ENCODE measurements at regions not wholly inside any gene's neighbourhood (a gene's known extent, or its start where the extent isn't known, plus 50 kb on each side); places are given as distances from the start of the nearest gene placed in this dataset.
"Not testable (repeated sequence)": the region's sequence is repeated elsewhere in the genome, so short reads cannot be mapped to it uniquely, and the experiment has no call there.

GRCh38 chr20:30499716-30500446 is 757.6 kb upstream of the DEFB115 start:
- not testable (repeated sequence) for H2BK120ac ChIP-seq (ENCODE audit: insufficient read depth, low read length, poor library complexity); H3K9me3 ChIP-seq (ENCODE audit: insufficient read depth, low read depth, low read length); H3K79me2 ChIP-seq (ENCODE audit: control insufficient read depth, insufficient read depth, low read length, poor library complexity); H3K27me3 ChIP-seq (ENCODE audit: insufficient read depth, low read length); DNase-seq; H4K91ac ChIP-seq (ENCODE audit: low read depth, low read length); H2BK12ac ChIP-seq (ENCODE audit: low read length); H3K9ac ChIP-seq (ENCODE audit: low read length); H3K23ac ChIP-seq (ENCODE audit: low read length); H3K18ac ChIP-seq (ENCODE audit: low read length); H3K4me3 ChIP-seq (ENCODE audit: low read depth, low read length); H3K4ac ChIP-seq (ENCODE audit: low read depth, low read length); H3K27ac ChIP-seq (ENCODE audit: low read depth, low read length); H3K36me3 ChIP-seq (ENCODE audit: control insufficient read depth in 1 of 2, insufficient read depth in 2 of 2, low read length in 2 of 2); H3K4me1 ChIP-seq (ENCODE audit: control insufficient read depth in 1 of 2, insufficient read depth in 2 of 2, low read length in 2 of 2); H3K14ac ChIP-seq (ENCODE audit: low read length); H3K79me1 ChIP-seq (ENCODE audit: low read length); H2BK5ac ChIP-seq (ENCODE audit: low read depth, low read length, poor library complexity); H2AK5ac ChIP-seq (ENCODE audit: low read length); H4K8ac ChIP-seq (ENCODE audit: low read depth, low read length)
- no CpG with 5 or more reads among the region's 26 CpGs for WGBS (ENCODE audit: extremely low coverage, insufficient coverage, insufficient read length)
- Histone ChIP-seq H3K4me2 (ENCODE audit: low read length) (peak overlapping the region; percentile 39), H4K12ac (ENCODE audit: low read depth, low read length) (peak overlapping the region; percentile 62), H2AFZ (ENCODE audit: insufficient read depth, low read length, poor library complexity) (peak overlapping the region; percentile 78)

GRCh38 chr20:30500447-30500820 is 757.0 kb upstream of the DEFB115 start:
- not testable (repeated sequence) for H3K9ac ChIP-seq (ENCODE audit: low read length); H2BK120ac ChIP-seq (ENCODE audit: insufficient read depth, low read length, poor library complexity); H3K27ac ChIP-seq (ENCODE audit: low read depth, low read length); H3K36me3 ChIP-seq (ENCODE audit: control insufficient read depth in 1 of 2, insufficient read depth in 2 of 2, low read length in 2 of 2); H4K12ac ChIP-seq (ENCODE audit: low read depth, low read length); DNase-seq; H3K4me3 ChIP-seq (ENCODE audit: low read depth, low read length); H4K91ac ChIP-seq (ENCODE audit: low read depth, low read length); H3K14ac ChIP-seq (ENCODE audit: low read length); H3K23ac ChIP-seq (ENCODE audit: low read length); H4K8ac ChIP-seq (ENCODE audit: low read depth, low read length); H3K27me3 ChIP-seq (ENCODE audit: insufficient read depth, low read length); H2AK5ac ChIP-seq (ENCODE audit: low read length); H2BK5ac ChIP-seq (ENCODE audit: low read depth, low read length, poor library complexity); H3K79me1 ChIP-seq (ENCODE audit: low read length); H3K18ac ChIP-seq (ENCODE audit: low read length); H3K4me1 ChIP-seq (ENCODE audit: control insufficient read depth in 1 of 2, insufficient read depth in 2 of 2, low read length in 2 of 2); H3K4ac ChIP-seq (ENCODE audit: low read depth, low read length); H3K79me2 ChIP-seq (ENCODE audit: control insufficient read depth, insufficient read depth, low read length, poor library complexity); H2AFZ ChIP-seq (ENCODE audit: insufficient read depth, low read length, poor library complexity); H3K9me3 ChIP-seq (ENCODE audit: insufficient read depth, low read depth, low read length); H2BK12ac ChIP-seq (ENCODE audit: low read length)
- WGBS (ENCODE audit: extremely low coverage, insufficient coverage, insufficient read length), result no CpG with 5 or more reads among the region's 11 CpGs
- H3K4me2 ChIP-seq (ENCODE audit: low read length), result peak overlapping the region; percentile 39

GRCh38 chr20:30500829-30501440 is 756.5 kb upstream of the DEFB115 start:
- H2BK12ac ChIP-seq (ENCODE audit: low read length), result no peak overlapping the region

DNA sequence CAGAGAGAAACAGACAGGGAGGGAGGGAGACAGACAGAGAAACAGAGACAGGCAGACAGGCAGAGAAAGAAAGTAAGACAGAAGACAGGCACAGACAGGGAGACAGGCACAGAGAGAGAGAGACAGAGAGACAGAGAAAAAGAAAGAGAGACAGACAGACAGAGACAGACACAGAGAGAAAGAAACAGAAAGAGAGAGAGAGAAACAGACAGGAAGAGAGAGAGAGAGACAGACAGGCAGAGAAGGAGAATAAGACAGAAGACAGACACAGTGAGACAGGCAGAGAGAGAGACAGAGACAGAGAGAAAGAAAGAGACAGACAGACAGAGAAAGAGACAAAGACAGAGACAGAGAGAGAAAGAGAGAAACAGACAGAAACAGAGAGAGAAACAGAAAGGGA is 754.8 kb upstream of the DEFB115 start:
- no peak overlapping the region for H4K91ac ChIP-seq (ENCODE audit: low read depth, low read length)
- H2BK5ac ChIP-seq (ENCODE audit: low read depth, low read length, poor library complexity), result no peak overlapping the region
- H3K4ac ChIP-seq (ENCODE audit: low read depth, low read length), result no peak overlapping the region
- no peaks in the 10 kb centered on the region for H3K79me1 ChIP-seq (ENCODE audit: low read length)
- no peak overlapping the region for H4K8ac ChIP-seq (ENCODE audit: low read depth, low read length)
- no peaks in the 10 kb centered on the region for H3K4me1 ChIP-seq (ENCODE audit: control insufficient read depth in 1 of 2, insufficient read depth in 2 of 2, low read length in 2 of 2)
- H2BK120ac ChIP-seq (ENCODE audit: insufficient read depth, low read length, poor library complexity), result no peak overlapping the region
- no peak overlapping the region for H2AFZ ChIP-seq (ENCODE audit: insufficient read depth, low read length, poor library complexity)
- H3K18ac ChIP-seq (ENCODE audit: low read length), result no peak overlapping the region
- no peak overlapping the region for H3K9ac ChIP-seq (ENCODE audit: low read length)
- no peak overlapping the region for H2AK5ac ChIP-seq (ENCODE audit: low read length)
- H4K12ac ChIP-seq (ENCODE audit: low read depth, low read length), result no peak overlapping the region
- H3K23ac ChIP-seq (ENCODE audit: low read length), result no peak overlapping the region
- H3K27ac ChIP-seq (ENCODE audit: low read depth, low read length), result no peak overlapping the region
- H3K4me2 ChIP-seq (ENCODE audit: low read length), result no peak overlapping the region
- no peak overlapping the region for H3K4me3 ChIP-seq (ENCODE audit: low read depth, low read length)
- no peak overlapping the region for H2BK12ac ChIP-seq (ENCODE audit: low read length)
- H3K36me3 ChIP-seq (ENCODE audit: control insufficient read depth in 1 of 2, insufficient read depth in 2 of 2, low read length in 2 of 2), result no peaks in the 10 kb centered on the region
- no peak for DNase-seq
- peaks cover 7% of the 10 kb centered on the region for H3K9me3 ChIP-seq (ENCODE audit: insufficient read depth, low read depth, low read length)
- no peak overlapping the region for H3K14ac ChIP-seq (ENCODE audit: low read length)
- no peaks in the 10 kb centered on the region for H3K79me2 ChIP-seq (ENCODE audit: control insufficient read depth, insufficient read depth, low read length, poor library complexity)
- no peaks in the 10 kb centered on the region for H3K27me3 ChIP-seq (ENCODE audit: insufficient read depth, low read length)

More at GRCh38 chr20:30500829-30501440, 756.5 kb upstream of the DEFB115 start:
- Histone ChIP-seq H3K9me3 (ENCODE audit: insufficient read depth, low read depth, low read length) (peaks cover 3% of the 10 kb centered on the region), H3K4me3 (ENCODE audit: low read depth, low read length) (no peak overlapping the region), H3K27me3 (ENCODE audit: insufficient read depth, low read length) (no peaks in the 10 kb centered on the region), H4K91ac (ENCODE audit: low read depth, low read length) (no peak overlapping the region), H4K8ac (ENCODE audit: low read depth, low read length) (no peak overlapping the region), H2AFZ (ENCODE audit: insufficient read depth, low read length, poor library complexity) (no peak overlapping the region), H3K9ac (ENCODE audit: low read length) (no peak overlapping the region), H3K23ac (ENCODE audit: low read length) (no peak overlapping the region), H3K79me2 (ENCODE audit: control insufficient read depth, insufficient read depth, low read length, poor library complexity) (no peaks in the 10 kb centered on the region), H3K4me2 (ENCODE audit: low read length) (no peak overlapping the region), H2BK120ac (ENCODE audit: insufficient read depth, low read length, poor library complexity) (no peak overlapping the region), H3K79me1 (ENCODE audit: low read length) (no peaks in the 10 kb centered on the region), H3K36me3 (ENCODE audit: control insufficient read depth in 1 of 2, insufficient read depth in 2 of 2, low read length in 2 of 2) (no peaks in the 10 kb centered on the region), H3K18ac (ENCODE audit: low read length) (no peak overlapping the region), H2AK5ac (ENCODE audit: low read length) (no peak overlapping the region), H4K12ac (ENCODE audit: low read depth, low read length) (no peak overlapping the region), H3K27ac (ENCODE audit: low read depth, low read length) (no peak overlapping the region), H3K14ac (ENCODE audit: low read length) (no peak overlapping the region), H2BK5ac (ENCODE audit: low read depth, low read length, poor library complexity) (no peak overlapping the region), H3K4me1 (ENCODE audit: control insufficient read depth in 1 of 2, insufficient read depth in 2 of 2, low read length in 2 of 2) (no peaks in the 10 kb centered on the region), H3K4ac (ENCODE audit: low read depth, low read length) (no peak overlapping the region)
- DNase-seq, result no peak
- no CpG with 5 or more reads among the region's 23 CpGs for WGBS (ENCODE audit: extremely low coverage, insufficient coverage, insufficient read length)

Data from trophoblast cell (in vitro differentiated cells and primary cell).